H7 (cell line): ENCODE measurements at regions not wholly inside any gene's neighbourhood (a gene's known extent, or its start where the extent isn't known, plus 50 kb on each side); places are given as distances from the start of the nearest gene placed in this dataset.

ENCODE experiments used
- DNase-seq: peaks from one replicate; pipeline ENCODE4 v3.0.0; 2012
- H3K27me3 ChIP-seq: 2 replicates; pipeline ENCODE4 v1.6.0; 2011; ENCODE audit warnings: mild to moderate bottlenecking, low read length; ENCODE audit not compliant: control insufficient read depth, insufficient read depth
- H3K36me3 ChIP-seq: replicated peaks from 2 replicates; pipeline ENCODE4 v1.5.1; 2011; ENCODE audit warnings: low read length; ENCODE audit not compliant: control insufficient read depth, insufficient read depth
- H3K4me3 ChIP-seq: 2 replicates; pipeline ENCODE4 v1.5.1; 2011; ENCODE audit warnings: low read depth, mild to moderate bottlenecking, control low read depth, low read length, moderate library complexity; ENCODE audit not compliant: insufficient read depth

DNA sequence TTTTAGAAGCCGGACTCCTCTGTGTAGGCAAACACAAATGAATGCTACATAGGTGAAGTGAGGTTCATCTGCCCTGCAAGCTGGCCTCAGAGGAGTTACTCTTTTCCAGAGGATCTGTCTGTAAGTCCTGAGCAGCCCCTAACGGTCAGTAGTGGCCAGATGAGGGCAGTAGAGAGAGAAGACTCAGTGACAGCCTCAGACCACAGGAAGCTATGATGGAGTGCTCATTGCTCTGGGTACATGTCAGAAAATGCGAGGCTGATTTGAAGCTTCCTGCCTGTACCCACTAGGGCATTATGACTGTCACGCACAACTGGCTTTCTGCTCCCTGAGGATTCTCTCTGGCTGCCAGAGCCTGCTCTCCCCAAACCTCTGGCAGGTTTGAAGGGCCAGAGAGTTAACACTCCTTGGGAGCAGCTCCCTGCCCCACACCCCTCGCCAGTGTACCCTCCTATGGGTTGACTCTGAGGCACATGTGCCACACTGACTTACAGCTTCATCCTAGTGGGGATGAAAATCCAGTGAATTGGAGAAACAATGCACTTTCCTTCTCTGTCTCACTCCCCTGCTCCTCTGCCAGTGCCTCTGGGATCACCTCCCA, 141.5 kb downstream of the GABRG2 start:
- DNase-seq = peak; percentile 24
- no peak overlapping the region for H3K4me3 ChIP-seq
- no peaks in the 10 kb centered on the region for H3K27me3 ChIP-seq
- no peaks in the 10 kb centered on the region for H3K36me3 ChIP-seq

GRCh38 chr5:162214551-162214950, 147.0 kb downstream of the GABRG2 start:
- Histone ChIP-seq H3K36me3 (no peaks in the 10 kb centered on the region), H3K4me3 (no peak overlapping the region), H3K27me3 (no peaks in the 10 kb centered on the region)
- no peak for DNase-seq

DNA sequence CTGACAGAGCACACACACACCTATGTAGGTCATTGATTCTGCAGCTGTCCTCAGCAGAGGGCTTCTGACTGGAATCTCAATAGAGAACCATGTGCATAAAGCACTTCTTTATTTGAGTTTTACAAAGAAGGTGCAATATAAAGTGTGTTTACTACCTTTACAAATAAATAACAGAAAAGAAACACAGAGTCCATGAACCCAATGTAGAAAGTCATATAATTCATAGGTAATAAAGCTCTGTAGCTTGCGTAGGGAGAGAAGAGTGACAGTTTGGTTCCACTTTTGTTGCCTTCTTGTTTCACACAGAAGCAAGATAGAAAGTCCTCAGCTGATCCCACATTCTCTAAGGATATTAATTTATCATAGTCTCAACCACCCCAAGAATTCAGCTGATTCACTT, 149.5 kb downstream of the GABRG2 start:
- Histone ChIP-seq H3K36me3 (no peaks in the 10 kb centered on the region), H3K4me3 (no peak overlapping the region), H3K27me3 (no peaks in the 10 kb centered on the region)
- no peak for DNase-seq

GRCh38 chr5:162221910-162222309, 154.3 kb downstream of the GABRG2 start:
- Histone ChIP-seq H3K27me3 (no peaks in the 10 kb centered on the region), H3K36me3 (no peaks in the 10 kb centered on the region), H3K4me3 (no peak overlapping the region)
- no peak for DNase-seq

DNA sequence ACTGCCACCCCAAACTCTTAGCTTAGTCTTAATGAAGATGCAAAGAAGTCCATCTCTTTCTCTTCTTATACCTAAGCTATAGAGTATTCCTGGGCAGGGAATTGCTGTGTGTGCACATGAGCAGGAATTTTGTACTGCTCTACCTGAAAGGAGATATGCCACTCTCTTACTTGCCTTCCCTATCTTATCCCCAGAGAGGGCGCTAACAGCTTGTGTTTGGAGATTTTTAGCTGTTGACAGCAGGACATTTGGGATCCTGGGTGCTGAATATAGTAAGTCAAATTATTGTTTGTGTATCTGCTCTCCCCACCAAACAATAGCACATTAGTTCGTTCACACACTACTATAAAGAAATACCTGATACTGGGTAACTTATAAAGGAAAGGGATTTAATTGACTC, 159.5 kb downstream of the GABRG2 start:
- Histone ChIP-seq H3K4me3 (no peak overlapping the region), H3K27me3 (no peaks in the 10 kb centered on the region), H3K36me3 (no peaks in the 10 kb centered on the region; the same call in 1 of the 2 replicates)
- peak; percentile 5 for DNase-seq

- no peaks in the 10 kb centered on the region for H3K27me3 ChIP-seq
- H3K36me3 ChIP-seq = no peaks in the 10 kb centered on the region; the same call in 1 of the 2 replicates
- DNase-seq = no peak
- no peak overlapping the region for H3K4me3 ChIP-seq
Measured at GRCh38 chr5:162230348-162230747, 162.8 kb downstream of the GABRG2 start.

DNA sequence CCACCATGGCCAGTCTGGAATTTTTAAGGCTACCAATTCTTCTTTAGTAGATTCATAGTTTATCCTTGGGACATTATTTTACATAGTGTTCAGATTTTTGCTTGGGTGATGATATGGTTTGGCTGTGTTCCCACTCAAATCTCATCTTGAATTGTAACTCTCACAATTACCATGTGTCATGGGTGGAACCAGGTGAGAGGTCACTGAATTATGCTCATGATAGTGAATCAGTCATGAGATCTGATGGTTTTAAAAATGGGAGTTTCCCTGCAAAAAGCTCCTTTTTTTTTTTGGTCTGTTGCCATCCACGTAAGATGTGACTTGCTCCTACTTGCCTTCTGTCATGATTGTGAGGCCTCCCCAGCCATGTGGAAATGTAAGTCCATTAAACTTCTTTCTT, 163.9 kb downstream of the GABRG2 start:
- DNase-seq = no peak
- H3K27me3 ChIP-seq = no peaks in the 10 kb centered on the region
- H3K36me3 ChIP-seq = no peaks in the 10 kb centered on the region; the same call in 1 of the 2 replicates
- no peak overlapping the region for H3K4me3 ChIP-seq

DNA sequence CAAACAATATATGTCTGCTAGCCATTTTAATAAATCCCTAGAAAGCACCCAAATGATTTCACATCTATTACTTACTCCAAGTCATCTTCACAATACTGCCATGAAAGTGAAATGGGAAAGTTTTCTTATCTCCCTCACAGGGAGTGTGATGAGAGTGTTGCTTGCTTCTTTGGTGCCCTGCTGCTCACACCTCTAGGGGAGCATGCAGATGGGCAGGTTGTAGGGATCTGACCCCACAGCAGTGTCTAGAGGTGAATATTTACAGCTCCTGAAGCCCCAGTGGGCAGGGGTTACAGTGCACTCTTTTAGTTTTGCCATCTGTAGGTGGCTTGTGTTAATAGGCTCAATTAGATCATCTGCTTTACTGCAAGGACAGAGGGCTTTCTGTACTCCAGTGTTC, 173.2 kb downstream of the GABRG2 start:
- Histone ChIP-seq H3K27me3 (no peaks in the 10 kb centered on the region), H3K36me3 (no peaks in the 10 kb centered on the region), H3K4me3 (no peak overlapping the region)
- DNase-seq = no peak

- no peaks in the 10 kb centered on the region for H3K27me3 ChIP-seq
- no peak for DNase-seq
- no peaks in the 10 kb centered on the region for H3K36me3 ChIP-seq
- H3K4me3 ChIP-seq = no peak overlapping the region
Measured at GRCh38 chr5:162242416-162242815, 174.8 kb downstream of the GABRG2 start.

DNA sequence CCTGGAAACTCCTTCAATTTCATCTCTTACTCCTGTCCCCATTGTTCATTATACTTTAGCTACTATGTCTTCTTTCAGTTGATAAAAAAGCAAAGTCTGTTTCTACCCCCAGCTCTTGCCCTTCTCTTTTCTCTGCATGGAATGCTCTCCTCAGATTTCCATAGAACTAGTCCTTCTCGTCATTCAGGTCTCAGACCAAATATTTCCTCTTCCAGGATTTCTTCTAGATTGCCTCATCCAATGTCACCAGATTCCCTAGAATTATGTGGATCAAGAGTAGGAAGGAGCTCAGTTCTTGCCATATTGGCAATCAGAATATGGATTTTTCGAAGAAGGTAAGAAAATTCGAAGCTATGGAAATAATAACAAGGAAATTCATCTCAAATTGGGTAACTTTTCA, 176.1 kb downstream of the GABRG2 start:
- Histone ChIP-seq H3K36me3 (no peaks in the 10 kb centered on the region), H3K4me3 (no peak overlapping the region), H3K27me3 (no peaks in the 10 kb centered on the region)
- DNase-seq = no peak

- no peaks in the 10 kb centered on the region for H3K27me3 ChIP-seq
- DNase-seq = peak; percentile 45
- H3K36me3 ChIP-seq = no peaks in the 10 kb centered on the region
- no peak overlapping the region for H3K4me3 ChIP-seq
Measured at GRCh38 chr5:162248107-162248713, 180.6 kb downstream of the GABRG2 start.

DNA sequence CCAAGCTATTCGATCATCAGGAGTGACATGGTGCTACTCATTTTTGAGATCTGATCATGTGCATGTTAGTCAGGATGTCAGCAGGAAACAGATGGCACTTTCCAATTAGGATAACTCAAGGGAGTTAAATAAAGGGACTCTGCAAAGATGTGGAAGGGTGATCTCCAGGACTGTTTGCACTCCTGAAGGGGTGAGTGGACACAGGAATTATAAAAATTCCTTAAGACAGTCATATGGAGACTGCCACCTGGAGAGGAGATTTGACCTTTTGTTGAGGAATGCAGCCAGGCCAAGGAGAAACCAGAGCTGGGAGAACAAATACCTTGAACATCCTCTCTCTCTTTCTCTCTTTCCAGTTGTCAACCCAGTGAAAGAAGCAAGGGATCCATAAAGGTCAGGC, 189.1 kb downstream of the GABRG2 start:
- no peaks in the 10 kb centered on the region for H3K27me3 ChIP-seq
- no peak for DNase-seq
- H3K36me3 ChIP-seq = no peaks in the 10 kb centered on the region
- H3K4me3 ChIP-seq = no peak overlapping the region

- H3K4me3 ChIP-seq = no peak overlapping the region
- no peaks in the 10 kb centered on the region for H3K27me3 ChIP-seq
- DNase-seq = no peak
- H3K36me3 ChIP-seq = no peaks in the 10 kb centered on the region
Measured at GRCh38 chr5:162268694-162269481, 201.3 kb downstream of the GABRG2 start.

- no peaks in the 10 kb centered on the region for H3K27me3 ChIP-seq
- no peak overlapping the region for H3K4me3 ChIP-seq
- no peak for DNase-seq
- H3K36me3 ChIP-seq = no peaks in the 10 kb centered on the region
Measured at GRCh38 chr5:162272417-162272816, 204.8 kb downstream of the GABRG2 start.

DNA sequence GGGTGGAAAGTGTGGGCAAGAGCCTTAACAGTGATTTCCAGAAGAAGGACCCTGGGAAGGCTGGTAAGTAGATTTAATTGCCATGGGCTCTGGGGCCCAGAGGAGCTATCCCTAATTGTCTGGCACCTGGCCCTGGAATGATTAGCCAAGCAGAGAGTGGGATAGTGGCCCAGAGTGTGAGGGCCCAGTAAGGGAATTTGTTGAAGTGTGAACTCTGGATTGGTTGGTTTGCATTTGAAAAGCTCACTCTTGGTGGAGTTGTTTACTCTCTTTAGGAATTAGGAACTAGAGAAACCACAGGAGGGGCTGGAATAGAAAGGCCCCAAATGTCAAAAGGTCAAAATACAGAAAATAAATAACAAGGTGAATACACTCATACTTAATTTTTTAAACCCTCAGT, 207.1 kb downstream of the GABRG2 start:
- Histone ChIP-seq H3K27me3 (no peaks in the 10 kb centered on the region), H3K4me3 (no peak overlapping the region), H3K36me3 (no peaks in the 10 kb centered on the region)
- peak; percentile 5 for DNase-seq
